ENCODE measurements at regions not wholly inside any gene's neighbourhood (a gene's known extent, or its start where the extent isn't known, plus 50 kb on each side); places are given as distances from the start of the nearest gene placed in this dataset.

DNA sequence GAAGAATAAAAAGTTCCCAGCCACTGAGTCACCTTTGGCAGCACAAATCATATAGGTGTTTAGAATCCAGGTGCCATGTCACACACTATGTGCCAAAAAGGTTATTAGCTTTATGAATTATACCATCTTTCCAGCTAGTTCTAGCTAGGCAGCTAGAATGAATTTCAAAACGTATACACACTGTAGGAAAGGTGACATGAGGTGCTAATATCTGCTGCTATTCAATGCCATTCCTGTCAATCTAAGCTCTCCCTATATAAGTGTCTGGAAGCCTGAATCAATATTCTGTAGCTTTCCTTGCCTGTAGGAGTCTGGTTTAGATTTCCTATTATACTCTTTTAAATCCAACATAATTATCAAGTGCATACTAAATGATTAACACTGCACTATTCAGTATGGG, 868.6 kb downstream of the GATA3 start:
- no peak for DNase-seq (ENCODE audit: low spot score)
- TF ChIP-seq, protein P1, sequence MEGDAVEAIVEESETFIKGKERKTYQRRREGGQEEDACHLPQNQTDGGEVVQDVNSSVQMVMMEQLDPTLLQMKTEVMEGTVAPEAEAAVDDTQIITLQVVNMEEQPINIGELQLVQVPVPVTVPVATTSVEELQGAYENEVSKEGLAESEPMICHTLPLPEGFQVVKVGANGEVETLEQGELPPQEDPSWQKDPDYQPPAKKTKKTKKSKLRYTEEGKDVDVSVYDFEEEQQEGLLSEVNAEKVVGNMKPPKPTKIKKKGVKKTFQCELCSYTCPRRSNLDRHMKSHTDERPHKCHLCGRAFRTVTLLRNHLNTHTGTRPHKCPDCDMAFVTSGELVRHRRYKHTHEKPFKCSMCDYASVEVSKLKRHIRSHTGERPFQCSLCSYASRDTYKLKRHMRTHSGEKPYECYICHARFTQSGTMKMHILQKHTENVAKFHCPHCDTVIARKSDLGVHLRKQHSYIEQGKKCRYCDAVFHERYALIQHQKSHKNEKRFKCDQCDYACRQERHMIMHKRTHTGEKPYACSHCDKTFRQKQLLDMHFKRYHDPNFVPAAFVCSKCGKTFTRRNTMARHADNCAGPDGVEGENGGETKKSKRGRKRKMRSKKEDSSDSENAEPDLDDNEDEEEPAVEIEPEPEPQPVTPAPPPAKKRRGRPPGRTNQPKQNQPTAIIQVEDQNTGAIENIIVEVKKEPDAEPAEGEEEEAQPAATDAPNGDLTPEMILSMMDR (IDR thresholded peaks at IDR 0.05; ENCODE audit: extremely low read depth, missing control alignments), result no peak

DNA sequence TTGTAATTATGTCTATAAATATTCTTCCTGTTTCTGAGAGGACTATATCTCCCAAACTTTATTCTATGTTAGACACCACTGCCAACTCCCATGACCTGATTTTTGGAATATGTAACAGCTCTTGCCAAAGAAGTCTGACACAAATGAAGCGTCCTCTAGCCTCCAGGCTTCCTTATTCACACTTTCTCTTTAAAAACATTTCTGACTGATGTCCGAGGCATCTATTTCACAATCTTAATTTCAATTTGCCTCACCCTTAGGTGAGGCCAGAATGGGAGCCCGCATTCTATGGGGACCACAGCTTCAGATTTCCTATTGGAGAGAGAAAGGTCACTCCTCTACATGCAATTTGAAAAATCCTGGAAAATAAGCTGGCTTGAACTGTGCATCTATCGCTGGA, 873.2 kb downstream of the GATA3 start:
- no peak for DNase-seq (ENCODE audit: low spot score)
- TF ChIP-seq, protein P1 (IDR thresholded peaks at IDR 0.05; ENCODE audit: extremely low read depth, missing control alignments), result no peak

DNA sequence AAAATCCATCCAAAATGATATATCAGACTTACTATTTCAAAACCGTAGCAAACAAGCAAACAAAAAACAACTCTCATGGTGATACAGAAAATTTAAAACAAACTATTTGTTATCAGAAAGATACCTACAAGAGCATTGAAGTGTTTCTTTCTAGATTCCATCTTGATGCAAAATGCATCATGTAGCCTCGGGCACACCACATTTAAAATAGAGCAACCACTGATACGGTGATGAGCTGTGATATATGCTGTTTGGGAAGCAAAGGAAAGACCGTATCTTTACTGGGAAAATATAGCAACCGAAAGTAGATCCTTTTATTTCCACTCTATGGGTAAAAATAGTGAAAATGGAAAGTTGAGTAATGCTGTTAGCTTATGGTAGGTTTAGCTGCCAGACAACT, 892.0 kb downstream of the GATA3 start:
- TF ChIP-seq, protein P1 (IDR thresholded peaks at IDR 0.05; ENCODE audit: extremely low read depth, missing control alignments), result no peak
- DNase-seq (ENCODE audit: low spot score), result no peak

DNA sequence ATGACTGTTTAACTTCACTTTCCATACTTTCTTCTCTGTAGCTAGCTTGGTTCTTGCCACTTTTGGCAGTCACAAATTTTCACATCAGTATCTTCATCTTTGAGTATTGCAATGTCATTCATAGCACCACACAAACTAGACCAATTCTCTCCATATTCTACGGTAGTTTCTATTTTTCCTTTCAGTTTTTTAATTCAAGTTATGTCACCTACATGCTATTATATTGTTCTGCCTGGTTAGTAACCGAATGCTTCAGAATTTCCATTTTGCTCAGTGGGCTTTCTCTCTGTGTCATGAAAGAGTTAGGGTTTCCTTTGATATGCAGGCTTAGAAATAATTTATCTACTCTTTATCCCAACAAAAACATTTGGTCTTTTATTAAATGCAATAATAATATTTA, 896.5 kb downstream of the GATA3 start:
- DNase-seq (ENCODE audit: low spot score), result no peak
- TF ChIP-seq, protein P1 (IDR thresholded peaks at IDR 0.05; ENCODE audit: extremely low read depth, missing control alignments), result no peak

DNA sequence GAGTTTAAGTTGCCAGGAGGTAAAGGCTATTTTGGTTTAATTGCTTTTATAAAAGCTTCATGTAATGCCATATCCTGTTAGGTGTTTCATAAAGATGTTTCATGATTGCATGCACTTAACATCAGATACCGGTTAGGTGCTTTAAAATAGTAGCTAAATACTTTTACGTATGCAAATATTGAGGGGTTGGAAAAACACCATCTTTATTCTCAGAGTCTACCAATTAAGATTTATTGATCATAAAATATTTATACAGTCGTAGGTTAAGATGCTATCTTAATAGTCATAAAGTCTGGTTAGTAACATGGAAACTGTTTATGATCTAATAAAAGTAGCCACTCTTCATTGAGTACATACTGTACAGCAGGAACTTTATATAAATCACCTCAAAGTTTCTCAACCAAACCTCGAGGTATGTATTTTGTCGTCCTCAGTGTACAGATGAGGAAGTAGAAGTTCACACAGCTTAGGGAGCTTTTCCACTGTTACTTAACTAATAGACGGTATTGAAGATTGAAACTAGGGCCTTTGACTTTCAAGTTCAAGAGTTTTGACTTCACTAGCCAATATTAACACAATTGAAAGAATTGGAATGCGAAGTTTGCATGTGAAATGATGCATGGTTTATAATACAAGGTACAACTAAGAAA, 897.1 kb downstream of the GATA3 start:
- no peak for DNase-seq (ENCODE audit: low spot score)
- TF ChIP-seq, protein P1 (IDR thresholded peaks at IDR 0.05; ENCODE audit: extremely low read depth, missing control alignments), result no peak

DNA sequence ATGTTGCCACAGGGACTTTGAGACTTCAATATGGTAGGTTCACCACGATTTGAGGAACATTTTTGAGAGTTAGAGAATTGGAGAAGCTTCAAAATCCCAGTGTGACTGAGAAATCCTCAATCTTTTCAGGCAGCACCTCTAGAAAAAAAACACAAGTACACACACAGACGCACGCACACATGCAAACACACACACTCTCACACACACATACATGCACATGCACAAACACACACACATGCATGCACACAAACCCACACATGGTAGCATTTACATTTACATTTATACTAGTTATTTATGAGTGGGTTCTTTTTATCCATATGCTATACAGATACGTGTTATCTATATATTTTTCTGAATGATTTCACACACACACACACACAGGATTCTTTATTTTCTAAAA, 901.9 kb downstream of the GATA3 start:
- no peak for DNase-seq (ENCODE audit: low spot score)
- TF ChIP-seq, protein P1 (IDR thresholded peaks at IDR 0.05; ENCODE audit: extremely low read depth, missing control alignments), result no peak

DNA sequence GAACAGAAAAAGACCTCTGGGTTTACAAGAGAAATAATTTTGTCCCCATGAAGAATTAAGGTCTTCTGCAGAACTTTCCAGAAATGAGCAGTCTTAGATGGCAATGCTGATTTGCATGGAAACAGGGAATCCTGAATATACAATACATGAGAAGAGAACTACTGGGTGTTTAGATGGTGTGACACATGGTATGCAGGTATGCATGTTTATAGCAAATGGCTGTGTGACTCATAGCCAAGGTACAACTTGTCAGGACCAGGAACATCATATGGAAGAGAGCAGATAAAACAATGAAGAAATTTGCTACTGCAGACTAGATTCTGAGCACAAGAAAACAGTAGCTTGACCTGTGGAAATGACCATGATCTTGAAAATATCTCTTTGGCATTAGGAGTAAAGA, 907.8 kb downstream of the GATA3 start:
- DNase-seq (ENCODE audit: low spot score), result no peak
- TF ChIP-seq, protein P1 (IDR thresholded peaks at IDR 0.05; ENCODE audit: extremely low read depth, missing control alignments), result no peak

Measured in GM20000 (cell line).